ENCODE measurements at regions not wholly inside any gene's neighbourhood (a gene's known extent, or its start where the extent isn't known, plus 50 kb on each side); places are given as distances from the start of the nearest gene placed in this dataset.

DNA sequence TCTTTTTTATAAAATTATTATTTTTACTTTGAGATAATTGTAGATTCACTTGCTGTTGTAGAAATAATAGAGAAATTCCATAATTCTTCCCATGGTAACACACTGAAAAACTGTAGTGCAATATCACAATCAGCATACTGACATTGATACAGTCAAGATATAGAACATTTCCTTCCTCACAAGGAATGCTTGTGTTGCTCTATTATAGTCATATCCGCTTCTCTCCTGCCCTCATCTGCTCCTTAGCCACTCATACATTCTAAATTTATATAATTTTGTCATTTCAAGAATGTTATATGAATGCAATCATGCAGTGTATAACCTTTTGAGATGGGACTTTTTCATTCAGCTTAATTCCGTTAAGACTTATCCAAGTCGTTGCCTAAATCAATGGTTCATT is 320.2 kb downstream of the BARHL2 start:
- TF ChIP-seq POLR2A (IDR thresholded peaks at IDR 0.05), result no peak
- TF ChIP-seq, protein P1, sequence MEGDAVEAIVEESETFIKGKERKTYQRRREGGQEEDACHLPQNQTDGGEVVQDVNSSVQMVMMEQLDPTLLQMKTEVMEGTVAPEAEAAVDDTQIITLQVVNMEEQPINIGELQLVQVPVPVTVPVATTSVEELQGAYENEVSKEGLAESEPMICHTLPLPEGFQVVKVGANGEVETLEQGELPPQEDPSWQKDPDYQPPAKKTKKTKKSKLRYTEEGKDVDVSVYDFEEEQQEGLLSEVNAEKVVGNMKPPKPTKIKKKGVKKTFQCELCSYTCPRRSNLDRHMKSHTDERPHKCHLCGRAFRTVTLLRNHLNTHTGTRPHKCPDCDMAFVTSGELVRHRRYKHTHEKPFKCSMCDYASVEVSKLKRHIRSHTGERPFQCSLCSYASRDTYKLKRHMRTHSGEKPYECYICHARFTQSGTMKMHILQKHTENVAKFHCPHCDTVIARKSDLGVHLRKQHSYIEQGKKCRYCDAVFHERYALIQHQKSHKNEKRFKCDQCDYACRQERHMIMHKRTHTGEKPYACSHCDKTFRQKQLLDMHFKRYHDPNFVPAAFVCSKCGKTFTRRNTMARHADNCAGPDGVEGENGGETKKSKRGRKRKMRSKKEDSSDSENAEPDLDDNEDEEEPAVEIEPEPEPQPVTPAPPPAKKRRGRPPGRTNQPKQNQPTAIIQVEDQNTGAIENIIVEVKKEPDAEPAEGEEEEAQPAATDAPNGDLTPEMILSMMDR (IDR thresholded peaks at IDR 0.05), result no peak
